Lung (tissue), 11 donors: ENCODE measurements at regions not wholly inside any gene's neighbourhood (a gene's known extent, or its start where the extent isn't known, plus 50 kb on each side); places are given as distances from the start of the nearest gene placed in this dataset.

ENCODE experiments used
- ATAC-seq: fragments of 200-7000 bp; cut with Tn5 transposase; one replicate; pipeline ENCODE4 v1.9.1; 2020; ENCODE audit warnings: moderate number of reproducible peaks; ENCODE audit not compliant: insufficient read depth, low FRiP score
- DNase-seq, 3 donors: peaks; one replicate each; pipeline ENCODE4 v3.0.0-alpha.2; 2013 to 2017
- H3K27ac ChIP-seq, 2 donors: one replicate each; pipeline ENCODE4 v1.5.1; 2013; ENCODE audit warnings: mild to moderate bottlenecking in 2 of 2, moderate library complexity in 2 of 2, control low read depth in 1 of 2, inconsistent platforms in 1 of 2, low read depth in 1 of 2, low read length in 1 of 2
- H3K27me3 ChIP-seq, 3 donors: one replicate each; pipeline ENCODE4 v1.5.1; 2013; ENCODE audit warnings: low read length in 2 of 3; ENCODE audit not compliant: control insufficient read depth in 3 of 3, insufficient read depth in 3 of 3
- H3K36me3 ChIP-seq, 4 donors: one replicate each; pipeline ENCODE4 v1.5.1; 2013; ENCODE audit warnings: low read length in 4 of 4, mild to moderate bottlenecking in 1 of 4, moderate library complexity in 1 of 4; ENCODE audit not compliant: control insufficient read depth in 4 of 4, insufficient read depth in 4 of 4
- H3K4me1 ChIP-seq, 5 donors: one replicate each; pipeline ENCODE4 v1.5.1; 2013; ENCODE audit warnings: low read length in 5 of 5, mild to moderate bottlenecking in 2 of 5, moderate library complexity in 1 of 5; ENCODE audit not compliant: control insufficient read depth in 5 of 5, insufficient read depth in 5 of 5
- H3K4me3 ChIP-seq: one replicate; pipeline ENCODE4 v1.5.1; 2013; ENCODE audit warnings: mild to moderate bottlenecking, control low read depth, moderate library complexity
- H3K9ac ChIP-seq, 2 donors: one replicate each; pipeline ENCODE4 v1.5.1; 2013; ENCODE audit warnings: low read length in 2 of 2, control low read depth in 1 of 2; ENCODE audit not compliant: insufficient read depth in 1 of 2
- H3K9me3 ChIP-seq, 4 donors: one replicate each; pipeline ENCODE4 v1.5.1; 2013; ENCODE audit warnings: low read length in 3 of 4, mild to moderate bottlenecking in 1 of 4, moderate library complexity in 1 of 4; ENCODE audit not compliant: control insufficient read depth in 4 of 4, insufficient read depth in 3 of 4
- WGBS, 2 donors: extraction: QIAGEN DNeasy Blood & Tissue Kit; methylation state at CpG; one replicate each; pipeline ENCODE4 v1.1.7; 2013; 5-methylcytosine and 5-hydroxymethylcytosine counted together
- TF ChIP-seq, protein P1 (sequence below): IDR thresholded peaks from 2 replicates; pipeline ENCODE4 v1.5.1; 2012; ENCODE audit warnings: mild to moderate bottlenecking; ENCODE audit errors: control extremely low read depth, extremely low read depth
- donor health status: control.
- donor health status: control.
- donor health status: Bipolar disorder and iron deficiency.
- donor health status: healthy.
- donor health status: DM: yes; HTN: yes; CAD: no.

DNA sequence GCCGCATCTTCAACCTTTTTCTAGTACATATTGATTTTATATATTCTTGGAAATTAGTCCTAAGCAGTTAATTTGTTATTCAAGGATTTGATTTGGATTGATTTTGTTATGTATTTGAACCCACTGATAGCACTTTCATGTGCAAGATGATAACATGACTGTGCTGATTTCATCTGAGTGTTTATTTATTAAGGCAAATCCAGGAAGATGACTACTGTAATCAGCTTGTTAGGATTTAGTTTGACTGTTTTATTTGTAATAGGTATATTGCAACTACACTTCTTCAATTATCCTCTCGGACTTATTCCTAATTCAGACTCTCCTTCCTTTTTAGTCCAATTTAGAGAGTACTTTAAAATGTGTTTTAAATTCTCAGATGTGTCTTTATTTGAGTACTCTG, 75.1 kb upstream of the PRKG1 start:
- no peak for DNase-seq
- H3K4me1 ChIP-seq = peaks cover 1 to 73% (median 21%) of the 10 kb centered on the region in 5 donors
- no peak overlapping the region for H3K9ac ChIP-seq
- no peaks in the 10 kb centered on the region for H3K27me3 ChIP-seq
- no peaks in the 10 kb centered on the region for H3K9me3 ChIP-seq
- WGBS, 2 donors = 81 to 86% methylated on average over 2 of the region's 2 CpGs
- no peak overlapping the region for H3K27ac ChIP-seq
- H3K36me3 ChIP-seq = no peaks in the 10 kb centered on the region
- no peak overlapping the region for H3K4me3 ChIP-seq
- TF ChIP-seq, protein P1, sequence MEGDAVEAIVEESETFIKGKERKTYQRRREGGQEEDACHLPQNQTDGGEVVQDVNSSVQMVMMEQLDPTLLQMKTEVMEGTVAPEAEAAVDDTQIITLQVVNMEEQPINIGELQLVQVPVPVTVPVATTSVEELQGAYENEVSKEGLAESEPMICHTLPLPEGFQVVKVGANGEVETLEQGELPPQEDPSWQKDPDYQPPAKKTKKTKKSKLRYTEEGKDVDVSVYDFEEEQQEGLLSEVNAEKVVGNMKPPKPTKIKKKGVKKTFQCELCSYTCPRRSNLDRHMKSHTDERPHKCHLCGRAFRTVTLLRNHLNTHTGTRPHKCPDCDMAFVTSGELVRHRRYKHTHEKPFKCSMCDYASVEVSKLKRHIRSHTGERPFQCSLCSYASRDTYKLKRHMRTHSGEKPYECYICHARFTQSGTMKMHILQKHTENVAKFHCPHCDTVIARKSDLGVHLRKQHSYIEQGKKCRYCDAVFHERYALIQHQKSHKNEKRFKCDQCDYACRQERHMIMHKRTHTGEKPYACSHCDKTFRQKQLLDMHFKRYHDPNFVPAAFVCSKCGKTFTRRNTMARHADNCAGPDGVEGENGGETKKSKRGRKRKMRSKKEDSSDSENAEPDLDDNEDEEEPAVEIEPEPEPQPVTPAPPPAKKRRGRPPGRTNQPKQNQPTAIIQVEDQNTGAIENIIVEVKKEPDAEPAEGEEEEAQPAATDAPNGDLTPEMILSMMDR = no peak
- ATAC-seq = no peak

DNA sequence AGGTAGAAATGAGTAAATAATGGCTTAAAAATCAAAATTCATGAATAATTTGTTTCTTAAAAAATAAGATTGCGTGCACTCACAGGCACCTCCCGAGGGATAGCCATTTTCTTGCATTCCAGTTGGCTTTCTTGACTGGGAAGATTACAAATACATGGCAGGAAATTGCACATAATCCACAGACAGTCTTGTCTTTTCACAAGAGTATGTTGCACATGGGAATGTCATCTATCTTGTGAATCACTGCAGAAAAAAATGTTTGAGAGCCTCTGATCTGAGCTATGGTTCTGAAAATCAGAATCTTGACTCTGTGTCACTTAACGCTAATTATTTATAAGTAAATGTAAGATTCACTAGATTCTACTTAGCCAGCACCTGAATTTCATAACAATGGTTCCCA, 74.1 kb upstream of the PRKG1 start:
- H3K27ac ChIP-seq = peak overlapping the region in 1 of 2 donors; percentile 33
- TF ChIP-seq, protein P1 = no peak
- no peak for DNase-seq
- H3K4me3 ChIP-seq = no peak overlapping the region
- peaks cover 2 to 64% (median 17%) of the 10 kb centered on the region in 5 donors for H3K4me1 ChIP-seq
- no peak overlapping the region for H3K9ac ChIP-seq
- 71 to 73% methylated on average over 3 of the region's 3 CpGs for WGBS, 2 donors
- H3K36me3 ChIP-seq = no peaks in the 10 kb centered on the region
- no peak for ATAC-seq
- no peaks in the 10 kb centered on the region for H3K27me3 ChIP-seq
- H3K9me3 ChIP-seq = no peaks in the 10 kb centered on the region

DNA sequence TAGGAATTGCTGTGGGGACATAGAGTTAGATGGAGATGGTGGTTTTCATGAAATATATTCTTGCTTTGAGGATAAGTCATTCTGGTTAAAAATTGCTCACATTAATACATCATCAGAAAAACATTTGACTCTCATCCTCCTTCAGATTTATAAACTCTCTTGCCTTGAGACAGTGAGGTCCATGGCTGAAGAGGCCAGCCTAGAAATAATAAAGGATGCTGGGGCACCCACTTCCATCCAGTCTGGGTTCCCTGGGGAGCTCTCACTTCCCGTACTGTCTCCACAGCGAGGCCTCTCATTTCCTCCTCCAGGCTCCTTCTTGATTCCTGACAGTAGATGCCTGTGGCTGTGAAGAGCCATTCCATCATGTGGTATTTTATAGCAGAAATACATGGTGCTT, 73.3 kb upstream of the PRKG1 start:
- peaks cover 2 to 63% (median 16%) of the 10 kb centered on the region in 5 donors for H3K4me1 ChIP-seq
- peak overlapping the region in 1 of 2 donors; percentile 53 for H3K27ac ChIP-seq
- no peaks in the 10 kb centered on the region for H3K36me3 ChIP-seq
- no peak for DNase-seq
- peak overlapping the region in 1 of 2 donors; percentile 33 for H3K9ac ChIP-seq
- no peak for ATAC-seq
- WGBS, 2 donors = 76 to 83% methylated on average over 2 of the region's 2 CpGs
- TF ChIP-seq, protein P1 = no peak
- H3K27me3 ChIP-seq = no peaks in the 10 kb centered on the region
- H3K9me3 ChIP-seq = no peaks in the 10 kb centered on the region
- no peak overlapping the region for H3K4me3 ChIP-seq

DNA sequence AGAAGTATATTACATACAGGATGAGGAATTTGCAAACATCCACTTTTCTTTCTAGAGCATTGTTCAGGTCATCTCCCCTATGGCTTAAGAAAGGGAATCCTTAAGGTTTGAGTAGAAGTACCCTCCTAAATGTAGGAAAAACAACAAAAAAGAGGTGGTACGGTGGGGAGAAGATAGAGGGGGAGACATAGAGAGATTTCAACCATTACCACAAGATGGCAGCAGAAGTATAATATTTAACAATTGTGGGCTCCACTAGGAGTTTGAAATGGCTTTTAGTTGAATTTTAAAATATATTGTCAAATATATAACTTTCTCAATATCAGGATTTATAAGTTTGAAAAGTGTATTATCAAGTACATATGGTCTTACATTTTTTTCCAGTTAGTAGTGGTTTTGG, 72.7 kb upstream of the PRKG1 start:
- H3K27ac ChIP-seq = no peak overlapping the region
- DNase-seq = peak in 2 of 3 donors; percentile 75 to 76

More for the DNA sequence above, 72.7 kb upstream of the PRKG1 start:
- Histone ChIP-seq H3K27me3 (no peaks in the 10 kb centered on the region), H3K36me3 (no peaks in the 10 kb centered on the region), H3K9ac (no peak overlapping the region), H3K4me1 (peaks cover 2 to 59% (median 15%) of the 10 kb centered on the region in 5 donors), H3K9me3 (no peaks in the 10 kb centered on the region), H3K4me3 (no peak overlapping the region)
- whole genome bisulfite sequencing, 2 donors = 6 to 8% methylated on average over 1 of the region's 1 CpG
- TF ChIP-seq, protein P1 = peak; percentile 14
- no peak for ATAC-seq
